NB4 (cell line): ENCODE measurements at regions not wholly inside any gene's neighbourhood (a gene's known extent, or its start where the extent isn't known, plus 50 kb on each side); places are given as distances from the start of the nearest gene placed in this dataset.

Experiments used
- CTCF ChIP-seq: IDR thresholded peaks from one replicate; pipeline ENCODE4 v1.5.1; 2012; ENCODE audit warnings: low read depth, low read length
- MAX ChIP-seq: IDR thresholded peaks from 2 replicates; pipeline ENCODE4 v1.6.1; 2011; ENCODE audit warnings: low read depth, low read length
- MYC ChIP-seq: IDR thresholded peaks from 2 replicates; pipeline ENCODE4 v1.6.1; 2011; ENCODE audit warnings: low read depth, low read length
- POLR2A ChIP-seq: IDR thresholded peaks from 2 replicates; pipeline ENCODE4 v1.6.1; 2011; ENCODE audit warnings: mild to moderate bottlenecking; ENCODE audit not compliant: insufficient read length; ENCODE audit errors: extremely low read depth

GRCh38 chr13:93145199-93145598 is 81.4 kb upstream of the GPC6 start:
- TF ChIP-seq CTCF, result no peak
- TF ChIP-seq POLR2A, result no peak
- TF ChIP-seq MAX, result no peak
- no peak for TF ChIP-seq MYC
